HCT116 (cell line): ENCODE measurements at regions not wholly inside any gene's neighbourhood (a gene's known extent, or its start where the extent isn't known, plus 50 kb on each side); places are given as distances from the start of the nearest gene placed in this dataset.

ENCODE experiments used
- ATAC-seq: fragments of 200-7000 bp; cut with Tn5 transposase; 2 replicates; pipeline ENCODE4 v1.9.1; 2020; ENCODE audit warnings: mild to moderate bottlenecking, moderate library complexity
- BruUV-seq: library from RNA; stranded (reverse); fragments of 400-500 nt; replicated peaks from 2 replicates; lab custom pipeline; 2021; lab: Mats Ljungman, UMichigan
- CTCF ChIA-PET: fragments of 300-600 bp; sonication (Branson Sonifier 250); formaldehyde crosslinking; loops from one replicate; lab custom pipeline; 2021; ENCODE audit warnings: antibody characterized with exemption; lab: Charles Lee
- POLR2A ChIA-PET: fragments of 300-600, 350-600 bp; sonication (Branson Sonifier 250); formaldehyde crosslinking; loops from one replicate; lab custom pipeline; 2021; ENCODE audit warnings: antibody characterized with exemption; lab: Charles Lee
- RAD21 ChIA-PET, 2 experiments: fragments of 300-600 bp; sonication (Branson Sonifier 250); formaldehyde crosslinking; loops; one replicate each; lab custom pipeline; 2023; ENCODE audit warnings: low total read pairs in 2 of 2; ENCODE audit not compliant: uncharacterized antibody in 2 of 2, unreplicated experiment in 2 of 2, low non-redundant PET in 1 of 2; lab: Charles Lee
- DNase-seq: peaks from one replicate; pipeline ENCODE4 v3.0.0-alpha.2; 2010; ENCODE audit warnings: low read depth, low spot score
- H2AFZ ChIP-seq: fragments of 200-600 bp; shearing (Covaris generic), sonication (generic); 2 replicates; pipeline ENCODE4 v1.6.1; 2017; ENCODE audit warnings: low read depth, mixed run types, mixed read lengths, antibody characterized with exemption, low read length; ENCODE audit not compliant: poor library complexity, severe bottlenecking
- H3K27ac ChIP-seq: 2 replicates; pipeline ENCODE4 v1.5.1; 2012; ENCODE audit warnings: low read depth, low read length
- H3K27me3 ChIP-seq: fragments of 200-600 bp; sonication (generic); 2 replicates; pipeline ENCODE4 v1.6.1; 2016; ENCODE audit warnings: mixed run types, low read length, mixed read lengths; ENCODE audit not compliant: insufficient read depth
- H3K36me3 ChIP-seq, 2 experiments: fragments of 200-500 bp in 1 of 2; fragments of 200-600 bp in 1 of 2; sonication (Bioruptor generic) in 1 of 2; sonication (generic) in 1 of 2; 2 replicates each; pipeline versions ENCODE4 v1.5.1 to v1.6.1; 2014 to 2016; ENCODE audit warnings: low read length in 2 of 2, inconsistent platforms in 1 of 2, mixed read lengths in 1 of 2, mixed run types in 1 of 2; ENCODE audit not compliant: insufficient read depth in 2 of 2, control insufficient read depth in 1 of 2
- H3K4me1 ChIP-seq, 2 experiments: fragments of 200-600 bp in 1 of 2; sonication (generic) in 1 of 2; 2 replicates each; pipeline versions ENCODE4 v1.5.1 to v1.6.1; 2012 to 2017; ENCODE audit warnings: low read length in 2 of 2, inconsistent platforms in 1 of 2, mild to moderate bottlenecking in 1 of 2, mixed read lengths in 1 of 2, mixed run types in 1 of 2, moderate library complexity in 1 of 2; ENCODE audit not compliant: insufficient read depth in 2 of 2, control insufficient read depth in 1 of 2
- H3K4me2 ChIP-seq: fragments of 200-600 bp; sonication (generic); 2 replicates; pipeline ENCODE4 v1.6.1; 2017; ENCODE audit warnings: mixed run types, low read length, mixed read lengths
- H3K4me3 ChIP-seq, 2 experiments: fragments of 200-600 bp in 1 of 2; sonication (generic) in 1 of 2; replicated peaks in 1 of 2; 2 replicates each; pipeline ENCODE4 v1.5.1; 2011 to 2016; ENCODE audit warnings: low read length in 2 of 2, control low read depth in 1 of 2, low read depth in 1 of 2, mild to moderate bottlenecking in 1 of 2, mixed read lengths in 1 of 2, mixed run types in 1 of 2
- H3K79me2 ChIP-seq: fragments of 200-600 bp; sonication (generic); 2 replicates; pipeline ENCODE4 v1.6.1; 2017; ENCODE audit warnings: mild to moderate bottlenecking, mixed run types, low read length, moderate library complexity, mixed read lengths; ENCODE audit not compliant: insufficient read depth
- H3K9ac ChIP-seq: fragments of 200-600 bp; sonication (generic); 2 replicates; pipeline ENCODE4 v1.6.1; 2016; ENCODE audit warnings: low read length, mixed read lengths
- H3K9me2 ChIP-seq: fragments of 200-600 bp; sonication (generic), shearing (Covaris generic); 2 replicates; pipeline ENCODE4 v1.6.1; 2017; ENCODE audit warnings: mixed run types, mild to moderate bottlenecking, moderate library complexity; ENCODE audit not compliant: insufficient read depth
- H3K9me3 ChIP-seq, 2 experiments: fragments of 200-500 bp in 1 of 2; fragments of 200-600 bp in 1 of 2; sonication (Bioruptor generic) in 1 of 2; sonication (generic) in 1 of 2; 2 replicates each; pipeline ENCODE4 v1.6.1; 2014 to 2017; ENCODE audit warnings: low read length in 2 of 2, mixed read lengths in 2 of 2, inconsistent platforms in 1 of 2, low read depth in 1 of 2, mild to moderate bottlenecking in 1 of 2, mixed run types in 1 of 2, moderate library complexity in 1 of 2; ENCODE audit not compliant: control insufficient read depth in 1 of 2, insufficient read depth in 1 of 2
- H4K20me1 ChIP-seq: fragments of 200-600 bp; sonication (generic), shearing (Covaris generic); 2 replicates; pipeline ENCODE4 v1.6.1; 2017; ENCODE audit warnings: mixed run types, mild to moderate bottlenecking, moderate library complexity; ENCODE audit not compliant: insufficient read depth
- CBX3 ChIP-seq: IDR thresholded peaks from 2 replicates; pipeline ENCODE4 v1.6.1; 2012; ENCODE audit warnings: low read depth
- ELF1 ChIP-seq: IDR thresholded peaks from 2 replicates; pipeline ENCODE4 v1.6.1; 2012; ENCODE audit warnings: low read depth, borderline replicate concordance
- JUND ChIP-seq: IDR thresholded peaks from 2 replicates; pipeline ENCODE4 v1.6.1; 2012
- RAD21 ChIP-seq: IDR thresholded peaks from 2 replicates; pipeline ENCODE4 v1.6.1; 2012; ENCODE audit warnings: low read depth, mild to moderate bottlenecking
- SRF ChIP-seq: IDR thresholded peaks from 2 replicates; pipeline ENCODE4 v1.6.1; 2012; ENCODE audit warnings: low read depth
- TCF7L2 ChIP-seq: IDR thresholded peaks from 2 replicates; pipeline ENCODE4 v1.7.0; 2011; ENCODE audit warnings: borderline replicate concordance, inconsistent platforms; ENCODE audit not compliant: insufficient read depth, insufficient read length; ENCODE audit errors: extremely low read depth
- YY1 ChIP-seq: IDR thresholded peaks from 2 replicates; pipeline ENCODE4 v1.6.1; 2011; ENCODE audit warnings: low read length, low read depth, moderate library complexity, mild to moderate bottlenecking; ENCODE audit not compliant: insufficient replicate concordance; ENCODE audit errors: extremely low read depth
- ZNF274 ChIP-seq: fragments of 200-500 bp; sonication (Bioruptor generic); IDR thresholded peaks from 2 replicates; pipeline ENCODE4 v1.6.1; 2014; ENCODE audit warnings: mild to moderate bottlenecking, low read depth, low read length, inconsistent platforms
- intact Hi-C: fragments of 100-400 bp; cut with micrococcal nuclease; formaldehyde crosslinking; loops from 2 replicates; pipeline ENCODE4 v1.10.0; 2022
- TF ChIP-seq, protein P1 (sequence below): IDR thresholded peaks from 2 replicates; pipeline ENCODE4 v1.6.1; 2012
- TF ChIP-seq, protein P2 (sequence below), 3 experiments: fragments of 200-600 bp in 1 of 3; sonication (generic) in 1 of 3; IDR thresholded peaks in 2 of 3; conservative IDR thresholded peaks in 1 of 3; 2 replicates each; pipeline ENCODE4 v1.5.1; 2012 to 2017; ENCODE audit warnings: low read depth in 2 of 3, low read length in 2 of 3, antibody characterized with exemption in 1 of 3, borderline replicate concordance in 1 of 3, control low read depth in 1 of 3, mild to moderate bottlenecking in 1 of 3, mixed read lengths in 1 of 3, mixed run types in 1 of 3, moderate library complexity in 1 of 3; ENCODE audit not compliant: insufficient read depth in 1 of 3
- TF ChIP-seq, protein P3 (sequence below): IDR thresholded peaks from 2 replicates; pipeline ENCODE4 v1.6.1; 2011; ENCODE audit warnings: mild to moderate bottlenecking, low read length, moderate library complexity; ENCODE audit not compliant: insufficient replicate concordance; ENCODE audit errors: extremely low read depth
- TF ChIP-seq, protein P4 (sequence below): IDR thresholded peaks from 2 replicates; pipeline ENCODE4 v1.6.1; 2012; ENCODE audit warnings: low read depth

DNA sequence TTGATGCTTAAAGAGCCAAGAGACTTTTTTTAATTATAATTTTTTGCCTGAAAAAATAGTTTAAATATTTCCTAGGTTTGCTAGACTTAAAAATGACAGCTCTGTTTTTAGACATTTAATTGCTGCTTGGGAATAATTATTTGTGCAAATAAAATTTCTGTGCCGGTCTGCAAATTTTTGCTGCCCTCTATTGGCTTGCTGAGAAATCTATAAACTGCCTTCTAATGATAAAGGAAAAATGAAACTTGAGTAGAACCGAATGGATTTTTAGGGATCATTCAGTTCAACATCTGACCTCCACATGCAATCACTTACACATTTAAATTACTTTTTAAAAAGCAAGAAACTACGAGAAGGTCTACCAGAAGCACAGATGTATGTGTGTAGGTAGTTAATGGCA lies 434.0 kb downstream of the FAM133A start:
- Histone ChIP-seq H3K9ac (no peak overlapping the region), H3K9me3 (no peaks in the 10 kb centered on the region; a peak in 1 of 4 replicates), H2AFZ (no peak overlapping the region), H4K20me1 (no peaks in the 10 kb centered on the region), H3K9me2 (no peaks in the 10 kb centered on the region), H3K27me3 (no peaks in the 10 kb centered on the region), H3K36me3 (no peaks in the 10 kb centered on the region), H3K4me2 (no peak overlapping the region), H3K79me2 (no peaks in the 10 kb centered on the region), H3K4me1 (no peaks in the 10 kb centered on the region), H3K27ac (no peak overlapping the region), H3K4me3 (no peak overlapping the region)
- TF ChIP-seq ELF1 (no peak), RAD21 (no peak), ZNF274 (no peak), YY1 (no peak), JUND (no peak), CBX3 (no peak), TCF7L2 (no peak), SRF (no peak)
- TF ChIP-seq, protein P1, sequence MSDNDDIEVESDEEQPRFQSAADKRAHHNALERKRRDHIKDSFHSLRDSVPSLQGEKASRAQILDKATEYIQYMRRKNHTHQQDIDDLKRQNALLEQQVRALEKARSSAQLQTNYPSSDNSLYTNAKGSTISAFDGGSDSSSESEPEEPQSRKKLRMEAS, result no peak
- TF ChIP-seq, protein P2, sequence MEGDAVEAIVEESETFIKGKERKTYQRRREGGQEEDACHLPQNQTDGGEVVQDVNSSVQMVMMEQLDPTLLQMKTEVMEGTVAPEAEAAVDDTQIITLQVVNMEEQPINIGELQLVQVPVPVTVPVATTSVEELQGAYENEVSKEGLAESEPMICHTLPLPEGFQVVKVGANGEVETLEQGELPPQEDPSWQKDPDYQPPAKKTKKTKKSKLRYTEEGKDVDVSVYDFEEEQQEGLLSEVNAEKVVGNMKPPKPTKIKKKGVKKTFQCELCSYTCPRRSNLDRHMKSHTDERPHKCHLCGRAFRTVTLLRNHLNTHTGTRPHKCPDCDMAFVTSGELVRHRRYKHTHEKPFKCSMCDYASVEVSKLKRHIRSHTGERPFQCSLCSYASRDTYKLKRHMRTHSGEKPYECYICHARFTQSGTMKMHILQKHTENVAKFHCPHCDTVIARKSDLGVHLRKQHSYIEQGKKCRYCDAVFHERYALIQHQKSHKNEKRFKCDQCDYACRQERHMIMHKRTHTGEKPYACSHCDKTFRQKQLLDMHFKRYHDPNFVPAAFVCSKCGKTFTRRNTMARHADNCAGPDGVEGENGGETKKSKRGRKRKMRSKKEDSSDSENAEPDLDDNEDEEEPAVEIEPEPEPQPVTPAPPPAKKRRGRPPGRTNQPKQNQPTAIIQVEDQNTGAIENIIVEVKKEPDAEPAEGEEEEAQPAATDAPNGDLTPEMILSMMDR (IDR thresholded peaks at IDR 0.05 in 2 of 3, conservative IDR thresholded peaks at IDR 0.05 in 1 of 3; ENCODE audit: borderline replicate concordance in 1 of 3, insufficient read depth in 1 of 3, low read depth in 2 of 3, low read length in 2 of 3), result no peak
- TF ChIP-seq, protein P3, sequence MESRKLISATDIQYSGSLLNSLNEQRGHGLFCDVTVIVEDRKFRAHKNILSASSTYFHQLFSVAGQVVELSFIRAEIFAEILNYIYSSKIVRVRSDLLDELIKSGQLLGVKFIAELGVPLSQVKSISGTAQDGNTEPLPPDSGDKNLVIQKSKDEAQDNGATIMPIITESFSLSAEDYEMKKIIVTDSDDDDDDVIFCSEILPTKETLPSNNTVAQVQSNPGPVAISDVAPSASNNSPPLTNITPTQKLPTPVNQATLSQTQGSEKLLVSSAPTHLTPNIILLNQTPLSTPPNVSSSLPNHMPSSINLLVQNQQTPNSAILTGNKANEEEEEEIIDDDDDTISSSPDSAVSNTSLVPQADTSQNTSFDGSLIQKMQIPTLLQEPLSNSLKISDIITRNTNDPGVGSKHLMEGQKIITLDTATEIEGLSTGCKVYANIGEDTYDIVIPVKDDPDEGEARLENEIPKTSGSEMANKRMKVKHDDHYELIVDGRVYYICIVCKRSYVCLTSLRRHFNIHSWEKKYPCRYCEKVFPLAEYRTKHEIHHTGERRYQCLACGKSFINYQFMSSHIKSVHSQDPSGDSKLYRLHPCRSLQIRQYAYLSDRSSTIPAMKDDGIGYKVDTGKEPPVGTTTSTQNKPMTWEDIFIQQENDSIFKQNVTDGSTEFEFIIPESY, result no peak
- TF ChIP-seq, protein P4, sequence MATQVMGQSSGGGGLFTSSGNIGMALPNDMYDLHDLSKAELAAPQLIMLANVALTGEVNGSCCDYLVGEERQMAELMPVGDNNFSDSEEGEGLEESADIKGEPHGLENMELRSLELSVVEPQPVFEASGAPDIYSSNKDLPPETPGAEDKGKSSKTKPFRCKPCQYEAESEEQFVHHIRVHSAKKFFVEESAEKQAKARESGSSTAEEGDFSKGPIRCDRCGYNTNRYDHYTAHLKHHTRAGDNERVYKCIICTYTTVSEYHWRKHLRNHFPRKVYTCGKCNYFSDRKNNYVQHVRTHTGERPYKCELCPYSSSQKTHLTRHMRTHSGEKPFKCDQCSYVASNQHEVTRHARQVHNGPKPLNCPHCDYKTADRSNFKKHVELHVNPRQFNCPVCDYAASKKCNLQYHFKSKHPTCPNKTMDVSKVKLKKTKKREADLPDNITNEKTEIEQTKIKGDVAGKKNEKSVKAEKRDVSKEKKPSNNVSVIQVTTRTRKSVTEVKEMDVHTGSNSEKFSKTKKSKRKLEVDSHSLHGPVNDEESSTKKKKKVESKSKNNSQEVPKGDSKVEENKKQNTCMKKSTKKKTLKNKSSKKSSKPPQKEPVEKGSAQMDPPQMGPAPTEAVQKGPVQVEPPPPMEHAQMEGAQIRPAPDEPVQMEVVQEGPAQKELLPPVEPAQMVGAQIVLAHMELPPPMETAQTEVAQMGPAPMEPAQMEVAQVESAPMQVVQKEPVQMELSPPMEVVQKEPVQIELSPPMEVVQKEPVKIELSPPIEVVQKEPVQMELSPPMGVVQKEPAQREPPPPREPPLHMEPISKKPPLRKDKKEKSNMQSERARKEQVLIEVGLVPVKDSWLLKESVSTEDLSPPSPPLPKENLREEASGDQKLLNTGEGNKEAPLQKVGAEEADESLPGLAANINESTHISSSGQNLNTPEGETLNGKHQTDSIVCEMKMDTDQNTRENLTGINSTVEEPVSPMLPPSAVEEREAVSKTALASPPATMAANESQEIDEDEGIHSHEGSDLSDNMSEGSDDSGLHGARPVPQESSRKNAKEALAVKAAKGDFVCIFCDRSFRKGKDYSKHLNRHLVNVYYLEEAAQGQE, result no peak
- intact Hi-C loops, result no loop called here
- no peak for ATAC-seq
- no peak for DNase-seq
- CTCF ChIA-PET, result no interaction called here
- RAD21 ChIA-PET, result no interaction called here
- no TSS peak for BruUV-seq
- POLR2A ChIA-PET, result no interaction called here
